Smooth muscle cell (in vitro differentiated cells): ENCODE measurements at regions not wholly inside any gene's neighbourhood (a gene's known extent, or its start where the extent isn't known, plus 50 kb on each side); places are given as distances from the start of the nearest gene placed in this dataset.

ENCODE experiments used
- DNase-seq: peaks from one replicate; lab custom pipeline; 2025; ENCODE audit not compliant: unreplicated experiment; lab: John Stamatoyannopoulos, UW
- H2AFZ ChIP-seq: fragments of 200-600 bp; sonication (generic); 2 replicates; pipeline ENCODE4 v1.6.0; 2016; ENCODE audit warnings: antibody characterized with exemption, low read depth, mild to moderate bottlenecking
- H3F3A ChIP-seq: fragments of 200-600 bp; sonication (generic); 2 replicates; pipeline ENCODE4 v1.6.0; 2017; ENCODE audit warnings: antibody characterized with exemption, low read depth
- H3K27ac ChIP-seq: fragments of 200-600 bp; sonication (generic); 2 replicates; pipeline ENCODE4 v1.5.1; 2016; ENCODE audit warnings: low read depth, mild to moderate bottlenecking
- H3K27me3 ChIP-seq: fragments of 200-600 bp; sonication (generic); 2 replicates; pipeline ENCODE4 v1.6.1; 2016; ENCODE audit warnings: low read depth, mild to moderate bottlenecking
- H3K36me3 ChIP-seq: fragments of 200-600 bp; sonication (generic); 2 replicates; pipeline ENCODE4 v1.5.1; 2016; ENCODE audit warnings: low read depth
- H3K4me1 ChIP-seq: fragments of 200-600 bp; sonication (generic); 2 replicates; pipeline ENCODE4 v1.5.1; 2016; ENCODE audit warnings: low read depth
- H3K4me2 ChIP-seq: fragments of 200-600 bp; sonication (generic); 2 replicates; pipeline ENCODE4 v1.6.0; 2016; ENCODE audit warnings: mild to moderate bottlenecking
- H3K4me3 ChIP-seq: fragments of 200-600 bp; sonication (generic); 2 replicates; pipeline ENCODE4 v1.5.1; 2016; ENCODE audit warnings: mild to moderate bottlenecking
- H3K79me2 ChIP-seq: fragments of 200-600 bp; sonication (generic); 2 replicates; pipeline ENCODE4 v1.6.0; 2016; ENCODE audit warnings: low read depth, mild to moderate bottlenecking
- H3K9ac ChIP-seq: fragments of 200-600 bp; sonication (generic); 2 replicates; pipeline ENCODE4 v1.6.0; 2016; ENCODE audit warnings: low read depth
- H3K9me3 ChIP-seq: fragments of 200-600 bp; sonication (generic); replicated peaks from 2 replicates; pipeline ENCODE4 v1.5.1; 2016; ENCODE audit warnings: low read depth
- H4K20me1 ChIP-seq: fragments of 200-600 bp; sonication (generic); 2 replicates; pipeline ENCODE4 v1.6.0; 2016; ENCODE audit warnings: low read depth
- WGBS: methylation state at CpG from one replicate; pipeline ENCODE4 v1.1.7; 2016; ENCODE audit warnings: low lambda C conversion rate; 5-methylcytosine and 5-hydroxymethylcytosine counted together
- TF ChIP-seq, protein P1 (sequence below): fragments of 200-600 bp; sonication (generic); IDR thresholded peaks from 2 replicates; pipeline ENCODE4 v1.5.1; 2017; ENCODE audit warnings: borderline replicate concordance, mild to moderate bottlenecking, antibody characterized with exemption; ENCODE audit not compliant: insufficient read depth, poor library complexity, severe bottlenecking

DNA sequence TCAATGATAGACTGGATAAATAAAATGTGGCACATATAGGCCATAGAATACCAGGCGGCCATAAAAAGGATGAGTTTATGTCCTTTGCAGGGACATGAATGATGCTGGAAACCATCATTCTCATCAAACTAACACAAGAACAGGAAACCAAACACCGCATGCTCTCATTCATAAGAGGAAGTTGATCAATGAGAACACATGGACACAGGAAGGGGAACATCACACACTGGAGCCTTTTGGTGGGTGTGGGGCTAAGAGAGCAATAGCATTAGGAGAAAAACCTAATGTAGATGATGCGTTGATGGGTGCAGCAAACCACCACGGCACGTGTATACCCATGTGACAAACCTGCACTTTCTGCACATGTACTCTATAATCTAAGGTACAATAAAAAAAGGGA lies 883.4 kb upstream of the PRMT6 start:
- no peak overlapping the region for H3K4me3 ChIP-seq
- H3K27me3 ChIP-seq = no peaks in the 10 kb centered on the region
- H3K9ac ChIP-seq = no peak overlapping the region
- no peaks in the 10 kb centered on the region for H3K4me1 ChIP-seq
- H3K9me3 ChIP-seq = no peaks in the 10 kb centered on the region
- H3K79me2 ChIP-seq = no peaks in the 10 kb centered on the region
- no peaks in the 10 kb centered on the region for H4K20me1 ChIP-seq
- H3K4me2 ChIP-seq = no peak overlapping the region
- no peak for DNase-seq
- no peak overlapping the region for H3K27ac ChIP-seq
- no peak overlapping the region for H2AFZ ChIP-seq
- H3F3A ChIP-seq = no peaks in the 10 kb centered on the region
- 97% methylated on average over 5 of the region's 5 CpGs for WGBS
- H3K36me3 ChIP-seq = no peaks in the 10 kb centered on the region
- TF ChIP-seq, protein P1, sequence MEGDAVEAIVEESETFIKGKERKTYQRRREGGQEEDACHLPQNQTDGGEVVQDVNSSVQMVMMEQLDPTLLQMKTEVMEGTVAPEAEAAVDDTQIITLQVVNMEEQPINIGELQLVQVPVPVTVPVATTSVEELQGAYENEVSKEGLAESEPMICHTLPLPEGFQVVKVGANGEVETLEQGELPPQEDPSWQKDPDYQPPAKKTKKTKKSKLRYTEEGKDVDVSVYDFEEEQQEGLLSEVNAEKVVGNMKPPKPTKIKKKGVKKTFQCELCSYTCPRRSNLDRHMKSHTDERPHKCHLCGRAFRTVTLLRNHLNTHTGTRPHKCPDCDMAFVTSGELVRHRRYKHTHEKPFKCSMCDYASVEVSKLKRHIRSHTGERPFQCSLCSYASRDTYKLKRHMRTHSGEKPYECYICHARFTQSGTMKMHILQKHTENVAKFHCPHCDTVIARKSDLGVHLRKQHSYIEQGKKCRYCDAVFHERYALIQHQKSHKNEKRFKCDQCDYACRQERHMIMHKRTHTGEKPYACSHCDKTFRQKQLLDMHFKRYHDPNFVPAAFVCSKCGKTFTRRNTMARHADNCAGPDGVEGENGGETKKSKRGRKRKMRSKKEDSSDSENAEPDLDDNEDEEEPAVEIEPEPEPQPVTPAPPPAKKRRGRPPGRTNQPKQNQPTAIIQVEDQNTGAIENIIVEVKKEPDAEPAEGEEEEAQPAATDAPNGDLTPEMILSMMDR = no peak

DNA sequence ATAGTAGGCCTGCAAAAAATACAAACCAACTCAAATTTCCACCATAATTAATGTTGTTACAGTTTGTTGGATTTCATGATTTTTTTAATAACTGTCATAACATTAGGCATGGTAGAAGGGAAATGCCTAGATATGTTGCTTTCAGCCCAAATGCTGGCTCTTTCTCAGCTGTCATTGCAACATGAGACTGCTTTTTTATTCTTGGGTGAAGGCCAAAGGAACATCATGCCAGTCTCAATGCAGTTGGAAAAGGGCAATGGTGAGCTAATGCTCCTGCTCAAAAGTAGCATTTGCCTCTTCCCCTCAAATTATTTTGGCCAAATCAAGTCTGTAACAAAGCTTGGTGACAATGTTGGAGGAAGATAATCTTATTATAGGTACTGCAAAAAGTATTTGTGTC lies 877.7 kb upstream of the PRMT6 start:
- Histone ChIP-seq H3K9me3 (no peaks in the 10 kb centered on the region), H3K4me2 (no peak overlapping the region), H3K36me3 (no peaks in the 10 kb centered on the region), H2AFZ (no peak overlapping the region), H3K4me1 (no peaks in the 10 kb centered on the region), H3K9ac (no peak overlapping the region), H3F3A (no peaks in the 10 kb centered on the region), H4K20me1 (no peaks in the 10 kb centered on the region), H3K4me3 (no peak overlapping the region), H3K27me3 (no peaks in the 10 kb centered on the region), H3K79me2 (no peaks in the 10 kb centered on the region), H3K27ac (no peak overlapping the region)
- TF ChIP-seq, protein P1 = no peak
- DNase-seq = no peak

DNA sequence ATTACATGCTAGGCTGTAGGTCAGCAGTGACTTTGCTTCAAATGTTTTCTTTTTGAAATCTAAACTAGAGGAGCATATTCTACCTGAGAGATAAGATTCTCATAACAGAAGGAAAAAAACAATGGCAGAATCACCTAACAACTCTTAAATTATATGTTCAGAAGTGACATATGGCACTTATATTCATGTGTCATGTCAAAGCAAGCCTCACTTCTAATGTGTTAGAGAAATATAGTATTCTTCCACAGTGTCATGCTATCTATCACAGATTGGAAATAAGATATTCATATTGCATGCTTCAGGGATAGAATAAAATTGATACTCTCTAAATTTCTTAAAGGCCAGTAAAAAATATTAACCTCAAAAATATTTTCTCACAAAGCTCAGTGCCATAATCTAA lies 874.6 kb upstream of the PRMT6 start:
- Histone ChIP-seq H3K4me3 (no peak overlapping the region), H3K36me3 (no peaks in the 10 kb centered on the region), H3K79me2 (no peaks in the 10 kb centered on the region), H3K9ac (no peak overlapping the region), H3F3A (no peaks in the 10 kb centered on the region), H3K4me1 (no peaks in the 10 kb centered on the region), H3K4me2 (no peak overlapping the region), H4K20me1 (no peaks in the 10 kb centered on the region), H3K9me3 (no peaks in the 10 kb centered on the region), H3K27me3 (no peaks in the 10 kb centered on the region), H3K27ac (no peak overlapping the region), H2AFZ (no peak overlapping the region)
- DNase-seq = no peak
- TF ChIP-seq, protein P1 = no peak

DNA sequence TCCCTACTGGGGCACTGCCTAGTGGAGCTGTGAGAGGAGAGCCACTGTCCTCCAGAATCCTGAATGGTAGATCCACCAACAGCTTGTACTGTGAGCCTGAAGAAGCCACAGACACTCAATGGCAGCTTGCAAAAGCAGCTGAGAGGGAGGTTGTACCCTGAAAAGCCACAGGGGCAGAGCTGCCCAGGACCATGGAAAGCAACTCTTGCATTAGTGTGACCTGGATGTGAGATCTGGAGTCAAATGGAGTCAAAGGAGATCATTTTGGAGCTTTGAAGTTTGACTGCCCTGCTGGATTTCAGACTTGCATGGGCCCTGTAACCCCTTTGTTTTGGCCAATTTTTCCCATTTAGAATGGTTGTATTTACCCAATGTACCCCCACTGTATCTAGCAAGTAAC lies 871.4 kb upstream of the PRMT6 start:
- Histone ChIP-seq H3K4me3 (no peak overlapping the region), H3K27ac (no peak overlapping the region), H3K9me3 (no peaks in the 10 kb centered on the region), H4K20me1 (no peaks in the 10 kb centered on the region), H3K79me2 (no peaks in the 10 kb centered on the region), H3F3A (no peaks in the 10 kb centered on the region), H3K4me1 (no peaks in the 10 kb centered on the region), H3K9ac (no peak overlapping the region), H2AFZ (no peak overlapping the region), H3K36me3 (no peaks in the 10 kb centered on the region), H3K27me3 (no peaks in the 10 kb centered on the region), H3K4me2 (no peak overlapping the region)
- TF ChIP-seq, protein P1 = no peak
- no peak for DNase-seq
